ENCODE measurements at regions not wholly inside any gene's neighbourhood (a gene's known extent, or its start where the extent isn't known, plus 50 kb on each side); places are given as distances from the start of the nearest gene placed in this dataset.
A peak's percentile ranks its signal among the peaks of the same experiment; 100 is the strongest.

GRCh38 chr20:39808613-39809012 is 846.5 kb downstream of the DHX35 start:
- Histone ChIP-seq H3K27me3 (ENCODE audit: insufficient read depth, low read length) (no peaks in the 10 kb centered on the region), H4K20me1 (ENCODE audit: insufficient read depth, low read length) (no peaks in the 10 kb centered on the region), H3K9me3 (ENCODE audit: low read depth, low read length) (no peaks in the 10 kb centered on the region), H3K79me2 (ENCODE audit: insufficient read depth, low read length) (no peaks in the 10 kb centered on the region), H3K36me3 (ENCODE audit: insufficient read depth, low read length) (no peaks in the 10 kb centered on the region), H2AFZ (ENCODE audit: low read length) (no peak overlapping the region), H3K4me2 (ENCODE audit: insufficient read depth, low read length) (no peak overlapping the region), H3K4me3 (ENCODE audit: insufficient read depth, low read length) (no peak overlapping the region), H3K27ac (ENCODE audit: low read depth, low read length) (no peak overlapping the region), H3K4me1 (ENCODE audit: insufficient read depth, low read length) (no peaks in the 10 kb centered on the region)
- DNase-seq (ENCODE audit: insufficient read length, low spot score, missing footprints) = no peak
- TF ChIP-seq, protein P1, sequence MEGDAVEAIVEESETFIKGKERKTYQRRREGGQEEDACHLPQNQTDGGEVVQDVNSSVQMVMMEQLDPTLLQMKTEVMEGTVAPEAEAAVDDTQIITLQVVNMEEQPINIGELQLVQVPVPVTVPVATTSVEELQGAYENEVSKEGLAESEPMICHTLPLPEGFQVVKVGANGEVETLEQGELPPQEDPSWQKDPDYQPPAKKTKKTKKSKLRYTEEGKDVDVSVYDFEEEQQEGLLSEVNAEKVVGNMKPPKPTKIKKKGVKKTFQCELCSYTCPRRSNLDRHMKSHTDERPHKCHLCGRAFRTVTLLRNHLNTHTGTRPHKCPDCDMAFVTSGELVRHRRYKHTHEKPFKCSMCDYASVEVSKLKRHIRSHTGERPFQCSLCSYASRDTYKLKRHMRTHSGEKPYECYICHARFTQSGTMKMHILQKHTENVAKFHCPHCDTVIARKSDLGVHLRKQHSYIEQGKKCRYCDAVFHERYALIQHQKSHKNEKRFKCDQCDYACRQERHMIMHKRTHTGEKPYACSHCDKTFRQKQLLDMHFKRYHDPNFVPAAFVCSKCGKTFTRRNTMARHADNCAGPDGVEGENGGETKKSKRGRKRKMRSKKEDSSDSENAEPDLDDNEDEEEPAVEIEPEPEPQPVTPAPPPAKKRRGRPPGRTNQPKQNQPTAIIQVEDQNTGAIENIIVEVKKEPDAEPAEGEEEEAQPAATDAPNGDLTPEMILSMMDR (IDR thresholded peaks at IDR 0.05; ENCODE audit: extremely low read depth, low read depth, low read length) = no peak

GRCh38 chr20:39800548-39800947 is 838.4 kb downstream of the DHX35 start:
- TF ChIP-seq, protein P1 (IDR thresholded peaks at IDR 0.05; ENCODE audit: extremely low read depth, low read depth, low read length) = no peak
- DNase-seq (ENCODE audit: insufficient read length, low spot score, missing footprints) = peak; percentile 69
- peak overlapping the region; percentile 73 for H3K4me2 ChIP-seq (ENCODE audit: insufficient read depth, low read length)
- H4K20me1 ChIP-seq (ENCODE audit: insufficient read depth, low read length) = no peaks in the 10 kb centered on the region
- H3K4me3 ChIP-seq (ENCODE audit: insufficient read depth, low read length) = peak overlapping the region; percentile 29
- H2AFZ ChIP-seq (ENCODE audit: low read length) = peak overlapping the region; percentile 18
- no peaks in the 10 kb centered on the region for H3K36me3 ChIP-seq (ENCODE audit: insufficient read depth, low read length)
- peak overlapping the region; percentile 93 for H3K27ac ChIP-seq (ENCODE audit: low read depth, low read length)
- H3K27me3 ChIP-seq (ENCODE audit: insufficient read depth, low read length) = no peaks in the 10 kb centered on the region
- H3K9me3 ChIP-seq (ENCODE audit: low read depth, low read length) = no peaks in the 10 kb centered on the region
- H3K4me1 ChIP-seq (ENCODE audit: insufficient read depth, low read length) = peaks cover 15% of the 10 kb centered on the region
- H3K79me2 ChIP-seq (ENCODE audit: insufficient read depth, low read length) = no peaks in the 10 kb centered on the region

DNA sequence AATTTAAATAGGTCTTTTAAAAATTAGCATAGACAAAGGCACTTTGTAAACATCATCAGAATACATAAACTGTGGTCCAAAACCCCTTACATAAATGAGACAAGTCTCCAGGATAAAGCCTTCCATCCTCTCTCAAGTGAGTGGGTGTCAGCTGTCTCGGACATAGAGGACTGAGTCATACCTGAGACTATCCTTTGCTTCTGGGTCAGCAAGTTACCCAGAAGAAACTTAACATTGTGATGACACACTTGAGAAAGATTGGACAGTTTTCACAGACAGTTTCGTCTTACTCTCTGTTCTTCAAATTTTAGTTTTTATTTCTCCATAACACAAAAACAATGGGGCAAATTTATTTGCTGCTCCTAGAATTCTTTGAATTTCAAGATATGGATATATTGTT is 838.0 kb downstream of the DHX35 start:
- H3K4me3 ChIP-seq (ENCODE audit: insufficient read depth, low read length) = peak overlapping the region; percentile 29
- no peaks in the 10 kb centered on the region for H4K20me1 ChIP-seq (ENCODE audit: insufficient read depth, low read length)
- H3K27me3 ChIP-seq (ENCODE audit: insufficient read depth, low read length) = no peaks in the 10 kb centered on the region
- H3K4me1 ChIP-seq (ENCODE audit: insufficient read depth, low read length) = peaks cover 15% of the 10 kb centered on the region
- H2AFZ ChIP-seq (ENCODE audit: low read length) = peak overlapping the region; percentile 18
- DNase-seq (ENCODE audit: insufficient read length, low spot score, missing footprints) = no peak
- H3K4me2 ChIP-seq (ENCODE audit: insufficient read depth, low read length) = peak overlapping the region; percentile 73
- peak overlapping the region; percentile 93 for H3K27ac ChIP-seq (ENCODE audit: low read depth, low read length)
- no peaks in the 10 kb centered on the region for H3K79me2 ChIP-seq (ENCODE audit: insufficient read depth, low read length)
- H3K36me3 ChIP-seq (ENCODE audit: insufficient read depth, low read length) = no peaks in the 10 kb centered on the region
- TF ChIP-seq, protein P1 (IDR thresholded peaks at IDR 0.05; ENCODE audit: extremely low read depth, low read depth, low read length) = no peak
- no peaks in the 10 kb centered on the region for H3K9me3 ChIP-seq (ENCODE audit: low read depth, low read length)

- H3K27ac ChIP-seq (ENCODE audit: low read depth, low read length) = peak overlapping the region; percentile 93
- H3K79me2 ChIP-seq (ENCODE audit: insufficient read depth, low read length) = no peaks in the 10 kb centered on the region
- no peaks in the 10 kb centered on the region for H3K27me3 ChIP-seq (ENCODE audit: insufficient read depth, low read length)
- H3K36me3 ChIP-seq (ENCODE audit: insufficient read depth, low read length) = no peaks in the 10 kb centered on the region
- no peak overlapping the region for H2AFZ ChIP-seq (ENCODE audit: low read length)
- H4K20me1 ChIP-seq (ENCODE audit: insufficient read depth, low read length) = no peaks in the 10 kb centered on the region
- DNase-seq (ENCODE audit: insufficient read length, low spot score, missing footprints) = no peak
- TF ChIP-seq, protein P1 (IDR thresholded peaks at IDR 0.05; ENCODE audit: extremely low read depth, low read depth, low read length) = no peak
- no peak overlapping the region for H3K4me2 ChIP-seq (ENCODE audit: insufficient read depth, low read length)
- no peaks in the 10 kb centered on the region for H3K9me3 ChIP-seq (ENCODE audit: low read depth, low read length)
- peaks cover 15% of the 10 kb centered on the region for H3K4me1 ChIP-seq (ENCODE audit: insufficient read depth, low read length)
- H3K4me3 ChIP-seq (ENCODE audit: insufficient read depth, low read length) = no peak overlapping the region
Measured at GRCh38 chr20:39799366-39799965, 837.3 kb downstream of the DHX35 start.
